ENCODE measurements at regions not wholly inside any gene's neighbourhood (a gene's known extent, or its start where the extent isn't known, plus 50 kb on each side); places are given as distances from the start of the nearest gene placed in this dataset.
"Not testable (repeated sequence)": the region's sequence is repeated elsewhere in the genome, so short reads cannot be mapped to it uniquely, and the experiment has no call there.

GRCh38 chr16:18152832-18153231 is 183.7 kb downstream of the NPIPA8 start:
- DNase-seq (ENCODE audit: low spot score), result not testable (repeated sequence)

- DNase-seq (ENCODE audit: low spot score), result not testable (repeated sequence)
Observed at GRCh38 chr16:18148132-18148531, 188.4 kb downstream of the NPIPA8 start.

- not testable (repeated sequence) for DNase-seq (ENCODE audit: low spot score)
Observed at GRCh38 chr16:18146601-18147142, 189.9 kb downstream of the NPIPA8 start.

- not testable (repeated sequence) for DNase-seq (ENCODE audit: low spot score)
Observed at GRCh38 chr16:18142066-18142465, 194.5 kb downstream of the NPIPA8 start.

- DNase-seq (ENCODE audit: low spot score), result not testable (repeated sequence)
Observed at GRCh38 chr16:18136288-18136687, 200.2 kb downstream of the NPIPA8 start.

GRCh38 chr16:18135024-18135423 is 201.5 kb downstream of the NPIPA8 start:
- DNase-seq (ENCODE audit: low spot score), result not testable (repeated sequence)

GRCh38 chr16:18131587-18131986 is 204.9 kb downstream of the NPIPA8 start:
- DNase-seq (ENCODE audit: low spot score), result not testable (repeated sequence)

GRCh38 chr16:18130478-18131120 is 205.9 kb downstream of the NPIPA8 start:
- not testable (repeated sequence) for DNase-seq (ENCODE audit: low spot score)

GRCh38 chr16:18127033-18127432 is 209.5 kb downstream of the NPIPA8 start:
- DNase-seq (ENCODE audit: low spot score), result not testable (repeated sequence)

GRCh38 chr16:18119092-18119491 is 217.4 kb downstream of the NPIPA8 start:
- DNase-seq (ENCODE audit: low spot score), result not testable (repeated sequence)

- not testable (repeated sequence) for DNase-seq (ENCODE audit: low spot score)
Observed at GRCh38 chr16:18118684-18119083, 217.9 kb downstream of the NPIPA8 start.

- DNase-seq (ENCODE audit: low spot score), result not testable (repeated sequence)
Observed at GRCh38 chr16:18118071-18118470, 218.5 kb downstream of the NPIPA8 start.

- DNase-seq (ENCODE audit: low spot score), result not testable (repeated sequence)
Observed at GRCh38 chr16:18104412-18104811, 232.1 kb downstream of the NPIPA8 start.

GRCh38 chr16:18101077-18101476 is 235.5 kb downstream of the NPIPA8 start:
- DNase-seq (ENCODE audit: low spot score), result not testable (repeated sequence)

GRCh38 chr16:18092605-18093004 is 243.9 kb downstream of the NPIPA8 start:
- not testable (repeated sequence) for DNase-seq (ENCODE audit: low spot score)

- DNase-seq (ENCODE audit: low spot score), result not testable (repeated sequence)
Observed at GRCh38 chr16:18080658-18081363, 255.7 kb downstream of the NPIPA8 start.

- not testable (repeated sequence) for DNase-seq (ENCODE audit: low spot score)
Observed at GRCh38 chr16:18077910-18078309, 258.6 kb downstream of the NPIPA8 start.

GRCh38 chr16:18072161-18072560 is 264.4 kb downstream of the NPIPA8 start:
- no peak for DNase-seq (ENCODE audit: low spot score)

- DNase-seq (ENCODE audit: low spot score), result no peak
Observed at GRCh38 chr16:18069683-18070082, 266.9 kb downstream of the NPIPA8 start.

GRCh38 chr16:18068477-18068876 is 268.1 kb downstream of the NPIPA8 start:
- no peak for DNase-seq (ENCODE audit: low spot score)

- no peak for DNase-seq (ENCODE audit: low spot score)
Observed at GRCh38 chr16:18062713-18063112, 273.8 kb downstream of the NPIPA8 start.

- DNase-seq (ENCODE audit: low spot score), result no peak
Observed at GRCh38 chr16:18060351-18060750, 276.2 kb downstream of the NPIPA8 start.

- no peak for DNase-seq (ENCODE audit: low spot score)
Observed at GRCh38 chr16:18059577-18059976, 277.0 kb downstream of the NPIPA8 start.
